ENCODE measurements at regions not wholly inside any gene's neighbourhood (a gene's known extent, or its start where the extent isn't known, plus 50 kb on each side); places are given as distances from the start of the nearest gene placed in this dataset.

GRCh38 chr2:39874236-39874635, 95.2 kb upstream of the THUMPD2 start:
- Mint-ChIP-seq H3K4me3 (no peak overlapping the region), H3K27ac (no peak overlapping the region), H3K27me3 (no peaks in the 10 kb centered on the region), H3K36me3 (ENCODE audit: low read depth) (no peaks in the 10 kb centered on the region), H3K9me3 (peaks cover 6% of the 10 kb centered on the region), H3K4me1 (no peaks in the 10 kb centered on the region)
- intact Hi-C loops (cut with micrococcal nuclease) = no loop called here
- ChIA-PET CTCF (no interaction called here), POLR2A (no interaction called here)
- no peak for ATAC-seq (ENCODE audit: low read depth)
- TF ChIP-seq CTCF (IDR thresholded peaks at IDR 0.05) = no peak
- no peak for DNase-seq

- H3K36me3 Mint-ChIP-seq (ENCODE audit: low read depth) = no peaks in the 10 kb centered on the region
- DNase-seq (no peak), ATAC-seq (ENCODE audit: low read depth) (no peak)
- H3K4me1 Mint-ChIP-seq = no peaks in the 10 kb centered on the region
- intact Hi-C loops (cut with micrococcal nuclease) = no loop called here
- no peak overlapping the region for H3K27ac Mint-ChIP-seq
- no peaks in the 10 kb centered on the region for H3K27me3 Mint-ChIP-seq
- no peak overlapping the region for H3K4me3 Mint-ChIP-seq
- CTCF ChIA-PET = no interaction called here
- TF ChIP-seq CTCF (IDR thresholded peaks at IDR 0.05) = no peak
- peaks cover 2% of the 10 kb centered on the region for H3K9me3 Mint-ChIP-seq
- POLR2A ChIA-PET = no interaction called here
Observed at GRCh38 chr2:39873586-39873985, 94.5 kb upstream of the THUMPD2 start.

- intact Hi-C loops (cut with micrococcal nuclease) = no loop called here
- Mint-ChIP-seq H3K36me3 (ENCODE audit: low read depth) (no peaks in the 10 kb centered on the region), H3K27ac (no peak overlapping the region), H3K9me3 (peaks cover 2% of the 10 kb centered on the region), H3K27me3 (no peaks in the 10 kb centered on the region), H3K4me1 (no peaks in the 10 kb centered on the region), H3K4me3 (no peak overlapping the region)
- CTCF ChIA-PET = no interaction called here
- POLR2A ChIA-PET = no interaction called here
- ATAC-seq (ENCODE audit: low read depth) = no peak
- no peak for TF ChIP-seq CTCF (IDR thresholded peaks at IDR 0.05)
- DNase-seq = no peak
Observed at GRCh38 chr2:39872748-39873147, 93.7 kb upstream of the THUMPD2 start.

- CTCF ChIA-PET = no interaction called here
Observed at GRCh38 chr2:39871291-39871761, 92.3 kb upstream of the THUMPD2 start.

GRCh38 chr2:39870871-39871270, 91.8 kb upstream of the THUMPD2 start:
- H3K27me3 Mint-ChIP-seq = no peaks in the 10 kb centered on the region
- no peak for ATAC-seq (ENCODE audit: low read depth)
- H3K4me3 Mint-ChIP-seq = no peak overlapping the region
- POLR2A ChIA-PET = no interaction called here
- intact Hi-C loops (cut with micrococcal nuclease) = no loop called here
- CTCF ChIA-PET = no interaction called here
- TF ChIP-seq CTCF (IDR thresholded peaks at IDR 0.05) = no peak
- no peak overlapping the region for H3K27ac Mint-ChIP-seq
- no peaks in the 10 kb centered on the region for H3K9me3 Mint-ChIP-seq
- no peaks in the 10 kb centered on the region for H3K4me1 Mint-ChIP-seq
- H3K36me3 Mint-ChIP-seq (ENCODE audit: low read depth) = no peaks in the 10 kb centered on the region
- no peak for DNase-seq

More at GRCh38 chr2:39871291-39871761, 92.3 kb upstream of the THUMPD2 start:
- H3K27ac Mint-ChIP-seq = no peak overlapping the region
- no peak for TF ChIP-seq CTCF (IDR thresholded peaks at IDR 0.05)
- DNase-seq (no peak), ATAC-seq (ENCODE audit: low read depth) (no peak)
- H3K9me3 Mint-ChIP-seq = no peaks in the 10 kb centered on the region
- no peak overlapping the region for H3K4me3 Mint-ChIP-seq
- POLR2A ChIA-PET = no interaction called here
- no peaks in the 10 kb centered on the region for H3K36me3 Mint-ChIP-seq (ENCODE audit: low read depth)
- intact Hi-C loops (cut with micrococcal nuclease) = no loop called here
- no peaks in the 10 kb centered on the region for H3K4me1 Mint-ChIP-seq
- no peaks in the 10 kb centered on the region for H3K27me3 Mint-ChIP-seq
